H9 (cell line): ENCODE measurements at regions not wholly inside any gene's neighbourhood (a gene's known extent, or its start where the extent isn't known, plus 50 kb on each side); places are given as distances from the start of the nearest gene placed in this dataset.

Source experiments
- DNase-seq: peaks from one replicate; pipeline ENCODE4 v3.0.0-alpha.2; 2017
- H2AFZ ChIP-seq: one replicate; pipeline ENCODE4 v1.6.1; 2013; ENCODE audit warnings: mild to moderate bottlenecking, low read length, control low read depth, moderate library complexity
- H2AK5ac ChIP-seq: 2 replicates; pipeline ENCODE4 v1.6.1; 2013; ENCODE audit warnings: low read length, control low read depth, mixed read lengths; ENCODE audit not compliant: insufficient read length
- H2BK120ac ChIP-seq: one replicate; pipeline ENCODE4 v1.6.1; 2013; ENCODE audit warnings: low read depth, mild to moderate bottlenecking, low read length, control low read depth, inconsistent platforms; ENCODE audit not compliant: poor library complexity, severe bottlenecking
- H2BK12ac ChIP-seq: 2 replicates; pipeline ENCODE4 v1.6.1; 2013; ENCODE audit warnings: low read length, control low read depth, mixed read lengths, low read depth; ENCODE audit not compliant: insufficient read length
- H2BK15ac ChIP-seq: 2 replicates; pipeline ENCODE4 v1.6.1; 2013; ENCODE audit warnings: low read depth, low read length, control low read depth
- H2BK20ac ChIP-seq: one replicate; pipeline ENCODE4 v1.6.1; 2013; ENCODE audit warnings: low read depth, mild to moderate bottlenecking, low read length, control low read depth, inconsistent platforms; ENCODE audit not compliant: poor library complexity, severe bottlenecking
- H2BK5ac ChIP-seq: 2 replicates; pipeline ENCODE4 v1.6.1; 2013; ENCODE audit warnings: low read length, control low read depth, mixed read lengths; ENCODE audit not compliant: insufficient read length
- H3K14ac ChIP-seq: 2 replicates; pipeline ENCODE4 v1.6.1; 2013; ENCODE audit warnings: low read length, control low read depth; ENCODE audit not compliant: insufficient read depth
- H3K18ac ChIP-seq: 2 replicates; pipeline ENCODE4 v1.6.1; 2013; ENCODE audit warnings: low read depth, mild to moderate bottlenecking, mixed read lengths, low read length, control low read depth; ENCODE audit not compliant: insufficient read length
- H3K23ac ChIP-seq: 2 replicates; pipeline ENCODE4 v1.6.1; 2013; ENCODE audit warnings: low read length, control low read depth, mixed read lengths, low read depth; ENCODE audit not compliant: insufficient read length
- H3K23me2 ChIP-seq: 2 replicates; pipeline ENCODE4 v1.6.1; 2013; ENCODE audit warnings: low read depth, mild to moderate bottlenecking, mixed read lengths, low read length, control low read depth; ENCODE audit not compliant: insufficient read length, poor library complexity, severe bottlenecking
- H3K27ac ChIP-seq: 2 replicates; pipeline ENCODE4 v1.5.1; 2013; ENCODE audit warnings: low read length, control low read depth, mixed read lengths, low read depth; ENCODE audit not compliant: insufficient read length
- H3K27me3 ChIP-seq: 2 replicates; pipeline ENCODE4 v1.6.1; 2013; ENCODE audit warnings: low read length, control low read depth, inconsistent platforms; ENCODE audit not compliant: insufficient read depth
- H3K4ac ChIP-seq: 2 replicates; pipeline ENCODE4 v1.6.1; 2013; ENCODE audit warnings: low read depth, mild to moderate bottlenecking, control low read depth, inconsistent platforms, low read length, moderate library complexity
- H3K4me1 ChIP-seq: 2 replicates; pipeline ENCODE4 v1.6.1; 2013; ENCODE audit warnings: low read length, control low read depth, inconsistent platforms; ENCODE audit not compliant: insufficient read depth
- H3K4me2 ChIP-seq: 2 replicates; pipeline ENCODE4 v1.6.1; 2013; ENCODE audit warnings: low read length, control low read depth, mixed read lengths; ENCODE audit not compliant: insufficient read length, insufficient read depth
- H3K56ac ChIP-seq: 2 replicates; pipeline ENCODE4 v1.6.1; 2013; ENCODE audit warnings: low read depth, mild to moderate bottlenecking, mixed read lengths, low read length, control low read depth; ENCODE audit not compliant: insufficient read length
- H3K79me1 ChIP-seq: 2 replicates; pipeline ENCODE4 v1.6.1; 2013; ENCODE audit warnings: low read depth, mild to moderate bottlenecking, moderate library complexity, low read length, control low read depth, inconsistent platforms; ENCODE audit not compliant: insufficient read depth, poor library complexity, severe bottlenecking
- H3K79me2 ChIP-seq: 2 replicates; pipeline ENCODE4 v1.6.1; 2013; ENCODE audit warnings: low read length, control low read depth, inconsistent platforms; ENCODE audit not compliant: insufficient read depth
- H3K9ac ChIP-seq: 2 replicates; pipeline ENCODE4 v1.6.1; 2013; ENCODE audit warnings: low read length, control low read depth, mixed read lengths; ENCODE audit not compliant: insufficient read length; ENCODE audit errors: extremely low read depth
- H3K9me3 ChIP-seq: one replicate; pipeline ENCODE4 v1.6.1; 2013; ENCODE audit warnings: low read depth, low read length, inconsistent platforms; ENCODE audit not compliant: control insufficient read depth
- H3T11ph ChIP-seq: one replicate; pipeline ENCODE4 v1.6.1; 2013; ENCODE audit warnings: mild to moderate bottlenecking, low read length, control low read depth, inconsistent platforms
- H4K20me1 ChIP-seq: one replicate; pipeline ENCODE4 v1.6.1; 2013; ENCODE audit not compliant: control insufficient read depth, insufficient read length, insufficient read depth
- H4K5ac ChIP-seq: 2 replicates; pipeline ENCODE4 v1.6.1; 2013; ENCODE audit warnings: low read depth, mild to moderate bottlenecking, mixed read lengths, low read length, control low read depth; ENCODE audit not compliant: insufficient read length
- H4K8ac ChIP-seq: replicated peaks from 2 replicates; pipeline ENCODE4 v1.6.1; 2013; ENCODE audit warnings: low read length, control low read depth, mixed read lengths, low read depth; ENCODE audit not compliant: insufficient read length
- H4K91ac ChIP-seq: 2 replicates; pipeline ENCODE4 v1.6.1; 2013; ENCODE audit warnings: low read depth, mild to moderate bottlenecking, moderate library complexity, mixed read lengths, low read length, control low read depth; ENCODE audit not compliant: insufficient read length
- H3K27ac Mint-ChIP-seq, 3 experiments: 2 replicates in 2 of 3; 3 replicates in 1 of 3; pipeline ENCODE4 v1.8.0; 2020 to 2021; ENCODE audit warnings: mixed read lengths in 3 of 3, mild to moderate bottlenecking in 1 of 3, moderate library complexity in 1 of 3
- H3K27me3 Mint-ChIP-seq: 2 replicates; pipeline ENCODE4 v1.8.0; 2021; ENCODE audit warnings: low read depth, mild to moderate bottlenecking, moderate library complexity, mixed read lengths
- H3K36me3 Mint-ChIP-seq, 3 experiments: 2 replicates in 2 of 3; 3 replicates in 1 of 3; pipeline ENCODE4 v1.8.0; 2020 to 2021; ENCODE audit warnings: low read depth in 3 of 3, mixed read lengths in 3 of 3; ENCODE audit not compliant: insufficient read depth in 1 of 3
- H3K4me1 Mint-ChIP-seq, 2 experiments: 2 replicates each; pipeline ENCODE4 v1.8.0; 2020; ENCODE audit warnings: mixed read lengths in 2 of 2
- H3K4me3 Mint-ChIP-seq, 2 experiments: 2 replicates in 1 of 2; 3 replicates in 1 of 2; pipeline ENCODE4 v1.8.0; 2020 to 2021; ENCODE audit warnings: mild to moderate bottlenecking in 2 of 2, mixed read lengths in 2 of 2, moderate library complexity in 1 of 2
- H3K9me3 Mint-ChIP-seq, 2 experiments: 2 replicates in 1 of 2; 3 replicates in 1 of 2; pipeline ENCODE4 v1.8.0; 2020; ENCODE audit warnings: mild to moderate bottlenecking in 2 of 2, mixed read lengths in 2 of 2, moderate library complexity in 1 of 2
- CTCF ChIP-seq: fragments of 200-600 bp; sonication (generic); conservative IDR thresholded peaks from 3 replicates; pipeline ENCODE4 v1.8.0; 2021; ENCODE audit warnings: antibody characterized with exemption, mild to moderate bottlenecking
- WGBS: extraction: QIAGEN DNeasy Blood & Tissue Kit; methylation state at CpG from one replicate; pipeline ENCODE4 v1.1.7; 2013; ENCODE audit warnings: missing lambda C conversion rate, low lambda C conversion rate, mixed read lengths; ENCODE audit not compliant: insufficient read length; ENCODE audit errors: extremely low coverage; 5-methylcytosine and 5-hydroxymethylcytosine counted together

- Histone ChIP-seq H3K79me2 (no peaks in the 10 kb centered on the region), H4K20me1 (no peaks in the 10 kb centered on the region), H2BK15ac (no peak overlapping the region), H3K56ac (no peak overlapping the region), H2BK12ac (no peak overlapping the region), H3T11ph (no peak overlapping the region), H2BK20ac (no peak overlapping the region), H3K14ac (no peak overlapping the region), H2AFZ (no peak overlapping the region), H4K91ac (no peak overlapping the region), H2AK5ac (no peak overlapping the region), H3K79me1 (no peaks in the 10 kb centered on the region), H4K8ac (no peak overlapping the region), H3K18ac (peak overlapping the region; percentile 21), H3K4ac (no peak overlapping the region), H2BK5ac (no peak overlapping the region), H4K5ac (no peak overlapping the region), H3K9me3 (no peaks in the 10 kb centered on the region), H3K4me2 (no peak overlapping the region), H3K27ac (no peak overlapping the region), H3K4me1 (peaks cover 2% of the 10 kb centered on the region; the same call in 1 of the 2 replicates), H3K27me3 (no peaks in the 10 kb centered on the region), H3K23me2 (no peaks in the 10 kb centered on the region), H2BK120ac (no peak overlapping the region), H3K23ac (no peak overlapping the region), H3K9ac (no peak overlapping the region)
- H3K27me3 Mint-ChIP-seq: peaks cover 22% of the 10 kb centered on the region
- H3K36me3 Mint-ChIP-seq: peaks cover 2 to 30% (median 13%) of the 10 kb centered on the region in 3 experiments; a peak in 6 of 7 replicates
- peak overlapping the region; percentile 38 to 87 (median 65); a peak in 6 of 7 replicates for H3K27ac Mint-ChIP-seq
- DNase-seq: peak; percentile 66
- peaks cover 20 to 21% of the 10 kb centered on the region in 2 experiments for H3K9me3 Mint-ChIP-seq
- TF ChIP-seq CTCF: no peak
- H3K4me3 Mint-ChIP-seq: peak overlapping the region in 1 of 2 experiments; percentile 43; a peak in 4 of 5 replicates
- peaks cover 24 to 26% of the 10 kb centered on the region in 2 experiments for H3K4me1 Mint-ChIP-seq
- WGBS: no CpG with 5 or more reads among the region's 3 CpGs
These were observed 308.5 kb upstream of the POU3F2 start for GRCh38 chr6:98525860-98526259.
